Fibroblast of skin of right quadriceps (primary cell): ENCODE measurements at regions not wholly inside any gene's neighbourhood (a gene's known extent, or its start where the extent isn't known, plus 50 kb on each side); places are given as distances from the start of the nearest gene placed in this dataset.

Experiments
- DNase-seq: peaks from one replicate; pipeline ENCODE4 v3.0.0-alpha.2; 2013

DNA sequence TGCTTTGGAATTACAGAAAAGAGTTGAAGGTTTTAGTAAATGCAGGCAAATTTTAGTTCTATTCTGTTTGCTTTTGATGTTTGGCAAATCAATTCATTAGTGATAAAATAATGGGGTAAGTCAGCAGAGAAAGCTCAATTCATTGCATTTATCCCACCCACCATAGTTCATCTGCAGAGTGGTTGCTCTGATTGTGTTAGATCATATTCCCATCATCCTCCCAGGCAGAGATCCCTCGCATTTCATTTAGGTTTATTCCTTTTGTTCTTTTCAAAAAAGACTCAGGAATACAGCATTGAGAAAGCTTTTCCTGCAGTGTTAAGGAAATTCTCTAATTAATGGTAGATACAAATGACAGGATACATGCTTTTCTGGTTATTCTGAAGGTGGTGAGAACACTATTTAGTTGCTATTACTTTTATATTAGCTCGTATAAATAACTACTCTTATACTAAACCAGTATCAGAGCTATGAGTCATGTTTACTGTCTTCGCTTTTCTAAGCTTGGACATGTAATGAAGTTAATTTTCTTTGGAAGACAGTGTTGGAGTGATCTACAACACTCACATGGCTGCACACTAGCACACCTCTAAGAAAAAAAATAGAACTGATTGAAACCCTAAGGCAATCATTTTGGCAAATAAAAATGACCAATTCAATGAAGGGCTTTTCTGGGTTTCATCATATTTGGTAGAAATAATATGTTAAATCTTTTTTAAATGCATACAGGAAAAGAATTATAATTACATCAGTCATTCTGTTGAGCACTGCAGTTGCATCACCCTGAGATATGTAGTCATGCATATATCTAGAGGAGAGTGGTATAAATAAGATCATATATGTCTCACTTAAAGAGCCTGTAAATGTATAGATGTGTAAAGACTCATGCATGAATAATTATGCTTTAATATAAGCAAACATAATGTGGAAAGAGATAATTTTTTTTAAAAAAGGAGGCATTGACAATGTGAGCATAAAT is 351.6 kb downstream of the PCDH7 start:
- peak; percentile 10 for DNase-seq

DNA sequence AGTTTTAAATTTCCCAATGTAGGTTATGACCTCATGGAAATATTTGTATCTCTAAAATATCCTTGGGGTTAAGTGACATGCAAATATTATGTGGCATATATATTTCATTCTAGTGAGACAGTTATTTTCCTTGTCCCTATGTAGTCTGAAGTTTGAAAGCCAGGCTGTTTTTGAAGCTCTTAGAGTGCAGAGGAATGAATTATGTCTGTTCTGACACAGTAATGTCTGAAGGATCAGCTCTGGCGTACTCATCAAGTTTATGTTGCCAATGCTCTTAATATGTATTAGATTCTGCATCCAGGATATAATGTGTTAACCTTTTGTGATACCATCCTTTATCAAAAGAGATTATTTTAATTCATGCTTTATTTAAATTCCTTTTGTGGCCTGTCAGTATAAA is 355.8 kb downstream of the PCDH7 start:
- DNase-seq: no peak

DNA sequence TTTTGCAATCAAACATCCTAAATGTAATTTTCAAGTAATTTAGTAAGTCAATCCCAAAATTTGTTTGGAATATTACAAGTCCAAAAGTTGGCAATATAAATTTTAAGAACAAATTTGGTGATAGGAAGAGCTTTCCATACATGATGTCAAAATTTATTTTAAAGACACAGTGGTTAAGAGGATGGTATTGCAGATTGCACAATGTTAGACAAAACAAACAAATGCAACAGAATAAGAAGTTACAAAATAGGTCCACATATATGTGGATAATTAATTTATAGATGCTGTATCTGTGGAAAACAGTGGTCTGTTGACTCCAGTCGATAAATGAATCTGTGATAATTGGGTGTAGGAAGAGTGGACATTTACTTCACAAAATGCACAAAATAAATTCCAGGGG is 358.5 kb downstream of the PCDH7 start:
- DNase-seq: no peak

DNA sequence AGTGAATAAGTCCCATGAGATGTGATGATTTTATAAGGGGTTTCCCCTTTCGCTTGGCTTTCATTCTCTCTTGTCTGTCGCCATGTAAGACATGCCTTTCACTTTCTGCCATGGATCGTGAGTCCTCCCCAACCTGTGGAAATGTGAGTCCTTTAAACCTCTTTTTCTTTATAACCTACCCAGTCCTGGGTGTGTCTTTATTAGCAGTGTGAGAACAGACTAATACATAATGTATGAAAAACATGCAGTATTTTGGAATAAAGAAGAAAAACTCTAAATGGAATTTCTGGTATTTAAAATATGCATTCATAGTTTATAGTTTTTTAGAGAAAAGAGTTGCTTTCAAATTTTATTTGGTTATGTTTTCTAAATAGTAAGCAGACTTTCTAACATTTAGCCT is 360.7 kb downstream of the PCDH7 start:
- peak; percentile 26 for DNase-seq

DNA sequence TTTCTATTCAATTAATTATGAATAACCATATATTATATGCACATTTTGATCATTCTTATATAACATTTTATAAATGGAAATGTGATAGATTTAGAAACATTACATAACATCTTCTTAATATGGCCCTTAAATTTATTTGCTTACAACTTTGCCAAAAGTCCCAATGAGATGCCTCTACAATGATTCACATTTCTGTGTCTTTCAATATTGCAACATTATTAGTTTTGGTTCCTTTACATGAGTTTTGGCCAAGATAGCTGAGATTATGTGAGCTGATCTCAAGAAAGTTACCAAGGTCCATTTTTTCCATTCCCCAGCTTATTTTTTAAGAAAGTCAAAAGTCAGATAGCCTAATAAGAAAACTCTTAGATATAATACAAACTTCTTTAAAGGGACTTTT is 361.2 kb downstream of the PCDH7 start:
- peak; percentile 61 for DNase-seq

DNA sequence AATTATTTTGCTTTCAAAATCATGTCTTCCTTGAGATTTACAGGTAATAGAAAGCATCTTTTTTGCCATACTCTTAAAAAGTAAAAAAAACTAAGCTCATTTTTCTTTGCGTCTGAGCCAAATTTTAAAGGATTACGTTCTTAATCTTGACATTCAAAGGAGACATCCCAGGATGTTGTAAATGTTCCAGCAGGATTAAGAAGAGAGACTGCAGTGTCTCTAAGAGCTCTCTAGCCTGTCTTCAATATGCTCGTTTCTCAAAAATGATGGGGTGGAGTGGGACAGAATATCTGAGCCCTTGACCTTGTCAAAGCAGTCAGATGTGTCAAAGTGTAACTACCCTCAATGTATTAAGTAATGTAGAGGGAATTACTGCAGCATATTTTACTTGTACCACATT is 363.3 kb downstream of the PCDH7 start:
- DNase-seq: no peak

DNA sequence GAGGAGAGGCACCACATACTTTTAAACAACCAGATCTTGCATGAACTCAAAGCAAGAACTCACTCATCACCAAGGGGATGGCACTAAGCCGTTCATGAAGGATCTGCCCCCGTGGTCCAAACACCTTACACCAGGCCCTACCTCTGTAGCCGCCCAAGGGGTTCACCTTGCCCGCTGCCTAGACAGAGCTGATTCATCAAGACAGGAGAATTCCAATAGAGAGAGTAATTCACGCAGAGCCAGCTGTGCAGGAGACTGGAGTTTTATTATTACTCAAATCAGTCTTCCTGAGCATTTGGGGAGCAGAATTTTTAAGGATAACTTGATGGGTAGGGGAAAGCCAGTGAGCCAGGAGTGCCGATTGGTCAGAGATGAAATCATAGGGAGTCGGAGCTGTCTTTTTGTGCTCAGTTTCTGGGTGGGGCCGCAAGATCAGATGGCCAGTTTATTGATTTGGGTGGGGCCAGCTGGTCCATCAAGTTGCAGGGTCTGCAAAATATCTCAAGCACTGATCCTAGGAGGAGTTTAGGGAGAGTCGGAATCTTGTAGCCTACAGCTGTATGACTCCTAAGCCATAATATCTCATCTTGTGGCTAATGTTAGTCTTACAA is 364.7 kb downstream of the PCDH7 start:
- no peak for DNase-seq

DNA sequence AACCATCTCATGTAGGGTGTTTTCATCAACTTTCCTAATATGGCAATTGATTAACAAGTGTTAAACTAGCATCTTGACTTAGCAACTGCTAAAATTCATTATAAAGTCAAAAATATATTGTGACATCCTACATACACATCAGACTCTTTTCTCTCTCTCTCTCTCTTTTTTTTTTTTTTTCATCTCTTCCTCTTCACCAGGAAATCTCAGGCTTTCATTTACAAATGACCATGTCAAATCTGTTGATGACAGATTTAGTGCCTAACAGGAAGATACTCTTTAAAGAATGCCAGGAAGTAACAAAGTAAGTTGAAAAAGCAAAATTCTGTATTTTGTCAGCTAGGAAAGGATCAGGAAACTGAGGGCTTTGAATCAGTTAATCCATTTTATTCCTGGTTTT is 365.5 kb downstream of the PCDH7 start:
- no peak for DNase-seq

DNA sequence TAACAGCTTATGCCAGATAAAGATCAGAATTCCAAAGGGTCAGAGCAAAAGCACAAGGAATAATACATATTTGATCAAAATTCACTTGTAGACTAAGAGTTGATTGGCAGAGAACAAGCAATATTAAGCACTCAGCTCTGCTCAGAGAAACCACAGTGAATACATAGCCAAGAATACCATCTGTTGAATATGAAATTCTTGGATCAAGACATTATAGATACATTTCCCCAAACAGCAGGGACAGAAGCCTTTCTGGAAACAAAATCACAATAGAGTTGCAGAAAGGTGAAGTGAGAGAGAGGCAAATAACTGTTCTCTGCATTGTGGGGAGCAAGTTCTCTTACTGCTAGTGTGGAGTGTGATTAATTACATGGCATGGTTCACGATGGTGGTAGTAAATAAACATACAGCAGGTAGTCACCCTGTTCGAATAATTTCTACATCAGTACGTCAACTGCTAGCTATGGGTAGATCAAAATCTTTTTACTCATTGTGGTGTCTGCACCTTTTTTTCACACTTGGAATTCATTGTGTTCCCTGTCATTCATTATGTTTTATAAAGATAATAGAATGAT is 366.7 kb downstream of the PCDH7 start:
- DNase-seq: no peak

DNA sequence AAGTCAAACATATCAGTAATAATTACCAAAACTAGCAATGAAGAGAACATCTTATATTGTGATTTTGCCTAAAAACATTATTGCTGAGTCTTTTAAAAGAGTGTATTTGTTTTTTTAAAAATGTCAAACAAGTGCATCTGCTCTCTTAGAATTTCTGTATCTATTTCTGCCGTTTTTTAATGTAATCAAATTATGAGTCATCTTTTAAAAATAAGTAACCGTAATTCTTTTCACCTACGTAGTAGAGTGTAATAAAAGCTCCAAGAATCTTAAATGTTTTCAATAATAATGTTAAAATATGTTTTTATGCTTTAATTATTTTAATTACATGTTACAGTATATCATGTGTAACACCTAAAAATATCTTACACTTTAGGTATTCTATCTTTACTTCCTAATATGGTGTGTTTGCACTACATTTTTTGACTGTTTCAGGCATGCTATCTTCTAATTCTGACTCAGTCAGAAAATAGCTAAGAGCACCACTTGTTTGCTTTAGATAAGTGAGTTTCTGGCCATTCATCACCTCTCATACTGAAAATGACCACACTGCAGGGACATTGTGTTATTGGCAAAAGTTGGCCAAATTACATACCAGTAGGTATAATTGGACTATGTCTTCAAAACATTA is 368.5 kb downstream of the PCDH7 start:
- peak; percentile 21 for DNase-seq

DNA sequence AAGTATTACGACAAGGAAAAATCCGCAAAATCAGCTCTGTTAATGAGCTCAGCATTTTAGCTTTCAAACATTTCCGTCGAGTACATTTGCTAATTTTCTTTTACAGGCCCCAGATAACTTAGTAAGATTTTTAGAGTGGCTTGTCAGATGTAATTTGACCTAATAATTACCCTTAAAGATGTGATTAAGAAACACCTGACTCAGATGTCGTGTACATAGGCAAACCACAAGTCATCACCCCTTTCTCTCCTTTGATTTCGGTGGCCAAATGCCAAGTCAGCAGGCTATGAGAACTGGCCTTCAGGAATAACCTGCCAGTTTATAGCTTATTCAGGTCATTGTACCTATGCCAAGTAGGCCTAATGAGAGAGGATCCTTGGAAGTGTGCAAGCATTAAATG is 369.6 kb downstream of the PCDH7 start:
- DNase-seq: peak; percentile 11

DNA sequence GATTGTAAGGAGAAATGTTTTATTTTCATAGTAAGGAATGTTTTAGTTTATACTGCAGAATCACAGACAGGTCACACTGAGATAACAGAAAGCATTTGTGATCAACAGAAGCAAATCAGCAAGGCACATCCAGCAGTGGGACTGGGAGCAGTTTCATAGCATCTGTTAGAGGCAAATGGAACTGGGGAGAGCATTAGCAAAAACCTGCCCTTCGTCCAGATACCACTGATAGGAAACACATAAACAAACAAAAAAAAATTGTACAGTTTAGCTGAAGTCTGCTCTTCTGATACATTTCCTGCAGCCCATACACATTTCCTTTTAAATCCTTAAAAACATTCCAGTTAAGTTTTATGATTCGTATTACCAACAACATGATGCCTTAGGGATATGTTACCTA is 374.3 kb downstream of the PCDH7 start:
- no peak for DNase-seq

DNA sequence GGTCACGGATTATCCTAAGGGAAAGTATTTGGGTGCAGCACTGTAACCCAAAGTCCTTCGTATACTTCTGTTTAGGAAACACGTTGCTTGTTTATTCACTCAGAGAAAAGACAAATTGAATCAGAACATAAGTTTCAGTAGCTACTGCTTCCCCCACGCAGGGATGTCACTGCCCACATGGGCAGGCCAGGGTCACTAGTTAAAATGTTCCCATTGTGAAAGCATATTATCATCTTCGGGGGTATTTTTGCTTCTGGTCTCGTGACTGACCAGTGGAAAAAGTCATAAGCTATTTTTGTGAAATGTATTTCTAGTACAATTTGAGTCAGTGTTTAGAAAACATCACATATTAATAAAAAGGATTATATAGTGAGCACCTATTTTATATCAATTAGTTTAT is 377.8 kb downstream of the PCDH7 start:
- no peak for DNase-seq

DNA sequence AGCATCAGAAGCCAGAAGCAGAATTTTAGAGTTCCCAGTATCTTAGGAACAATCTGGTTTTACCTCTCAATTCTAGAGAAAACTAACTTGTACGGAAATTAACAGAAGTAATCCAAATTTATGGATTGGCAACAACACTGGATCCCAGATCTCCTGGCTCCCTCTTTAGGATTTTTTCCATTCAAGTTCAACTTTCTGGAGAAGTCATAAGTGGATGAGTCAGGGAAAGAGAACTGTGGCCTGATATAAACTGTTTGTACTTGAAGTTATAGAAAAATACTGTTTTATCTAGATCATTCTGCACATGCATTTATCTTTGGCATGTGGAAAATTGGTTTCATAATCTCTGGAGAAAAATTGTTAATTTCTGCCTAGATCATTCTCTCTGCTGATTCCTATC is 380.4 kb downstream of the PCDH7 start:
- no peak for DNase-seq

DNA sequence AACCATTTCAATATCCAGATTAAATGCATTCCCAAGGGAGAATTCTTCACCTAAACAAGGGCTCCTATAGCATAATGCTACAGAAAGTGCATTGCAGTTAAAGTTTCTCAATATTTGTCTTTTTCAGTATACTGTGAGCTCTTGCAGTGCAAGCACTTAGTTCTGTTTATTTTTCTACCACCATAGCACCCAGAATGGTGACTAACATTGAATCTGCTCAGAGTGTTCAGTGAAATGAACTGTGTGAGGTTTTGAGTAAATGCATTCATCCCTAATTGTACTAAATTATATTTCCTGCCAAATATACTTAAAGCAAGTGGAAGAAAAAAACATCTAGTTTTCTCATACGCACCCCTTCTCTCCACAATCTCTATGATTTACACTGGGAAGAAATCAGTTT is 383.9 kb downstream of the PCDH7 start:
- no peak for DNase-seq

DNA sequence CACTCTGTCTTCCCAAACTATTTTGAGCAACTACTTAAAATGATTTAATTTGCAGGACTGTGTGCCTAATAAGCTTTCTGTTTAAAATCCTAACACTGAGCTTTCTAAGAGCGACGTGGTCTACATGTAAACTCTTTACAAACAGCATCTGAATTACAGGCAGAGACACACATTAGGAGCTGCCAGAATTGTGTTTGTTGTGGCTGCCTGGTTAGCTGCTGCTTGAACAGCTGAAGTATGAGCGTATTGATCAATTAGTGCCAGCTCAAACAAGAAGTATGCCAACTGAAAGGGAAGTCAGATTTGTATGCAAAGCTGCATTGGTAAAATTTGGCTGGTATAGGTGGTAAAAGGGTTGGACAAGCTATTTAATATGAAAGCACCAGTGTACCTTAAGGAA is 384.4 kb downstream of the PCDH7 start:
- no peak for DNase-seq

DNA sequence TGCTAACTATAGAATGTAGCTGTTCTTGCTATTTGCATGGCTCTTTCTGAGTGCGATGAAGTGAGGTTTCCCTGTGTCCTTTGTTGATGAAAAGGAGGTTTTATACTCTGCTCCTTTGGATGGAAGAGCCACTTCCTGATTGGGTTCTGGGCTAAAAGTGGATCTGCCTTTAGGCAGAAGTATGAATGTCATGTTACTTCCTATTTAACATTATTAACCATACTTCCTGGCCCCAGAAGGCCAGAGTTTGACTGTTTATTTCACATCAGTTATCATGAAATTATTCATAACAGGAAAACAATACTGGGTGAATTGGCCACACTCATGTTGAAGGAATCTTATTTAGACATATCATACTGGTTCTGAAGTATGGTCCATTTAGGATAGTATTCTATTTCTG is 386.2 kb downstream of the PCDH7 start:
- no peak for DNase-seq

DNA sequence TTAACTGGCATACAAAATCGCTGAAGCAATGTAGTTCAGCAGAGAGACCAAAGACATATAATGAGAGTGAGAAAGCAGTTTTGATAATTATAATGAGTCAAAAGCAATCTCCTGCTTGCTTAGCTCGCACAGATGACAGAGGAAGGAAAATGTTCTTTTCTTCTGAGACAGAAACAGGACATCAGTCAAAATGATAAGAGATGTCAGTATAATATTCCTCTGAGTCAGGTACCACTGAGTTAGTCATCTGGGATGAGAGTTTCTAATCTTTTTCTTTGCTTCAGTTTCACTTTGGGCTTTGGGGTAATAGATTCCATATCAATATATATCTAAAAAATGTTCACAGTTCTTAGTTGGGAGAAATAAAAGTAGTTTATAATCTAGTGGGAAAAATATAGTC is 387.2 kb downstream of the PCDH7 start:
- no peak for DNase-seq

DNA sequence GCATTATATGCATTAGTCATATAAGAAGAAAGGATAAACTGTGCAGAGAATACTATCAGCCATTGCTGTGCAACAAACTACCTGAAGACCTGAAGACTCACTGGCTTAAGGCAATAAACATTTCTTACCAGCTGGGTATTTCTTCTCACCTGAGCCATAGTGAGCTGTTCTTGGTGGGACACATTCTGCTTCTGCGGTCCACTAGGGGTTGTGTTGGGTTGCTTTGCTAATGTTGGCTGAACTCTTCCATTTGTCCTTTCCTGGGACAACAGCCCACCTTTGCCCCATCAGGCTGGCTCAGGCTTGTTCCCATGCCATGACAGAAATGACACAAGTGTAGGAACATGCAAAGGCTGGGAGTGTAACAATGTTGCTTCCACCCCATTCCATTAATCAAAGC is 388.6 kb downstream of the PCDH7 start:
- DNase-seq: no peak

DNA sequence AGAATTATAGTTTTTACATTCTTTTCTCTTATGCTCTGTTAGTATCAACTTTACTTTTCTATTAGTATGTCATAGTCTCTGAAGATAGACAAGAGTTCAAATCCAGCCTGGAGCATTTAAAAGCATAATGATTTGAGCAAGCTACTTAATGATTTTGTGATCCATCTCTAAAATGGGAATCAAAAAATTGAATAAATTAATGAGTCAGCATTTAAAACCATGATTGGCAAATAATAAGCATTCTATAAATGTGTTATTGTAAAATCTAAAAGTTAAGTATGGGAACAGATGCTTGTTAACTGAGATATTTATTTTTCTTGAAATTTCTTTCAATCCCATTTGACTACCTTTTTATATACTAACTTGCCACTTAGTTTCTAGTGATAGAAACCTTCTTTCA is 391.6 kb downstream of the PCDH7 start:
- DNase-seq: no peak

DNA sequence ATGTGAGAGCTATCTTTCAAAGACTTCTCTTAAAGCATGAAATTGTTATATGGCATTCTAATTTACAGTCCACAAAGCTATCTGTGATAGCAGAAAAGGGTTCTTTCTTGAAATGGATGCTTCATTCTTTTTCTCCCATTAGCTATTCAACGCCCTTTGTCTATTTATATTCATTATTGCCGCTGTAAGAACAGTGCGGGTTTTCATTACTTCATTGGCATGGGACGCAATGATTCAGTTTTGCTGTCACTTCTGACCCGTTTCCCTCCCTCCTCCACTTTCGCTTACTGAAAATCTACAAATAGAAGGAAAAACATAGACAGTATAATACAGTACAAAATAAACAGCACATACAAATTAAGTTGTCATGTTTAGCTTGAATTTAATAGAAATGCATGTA is 394.6 kb downstream of the PCDH7 start:
- no peak for DNase-seq

DNA sequence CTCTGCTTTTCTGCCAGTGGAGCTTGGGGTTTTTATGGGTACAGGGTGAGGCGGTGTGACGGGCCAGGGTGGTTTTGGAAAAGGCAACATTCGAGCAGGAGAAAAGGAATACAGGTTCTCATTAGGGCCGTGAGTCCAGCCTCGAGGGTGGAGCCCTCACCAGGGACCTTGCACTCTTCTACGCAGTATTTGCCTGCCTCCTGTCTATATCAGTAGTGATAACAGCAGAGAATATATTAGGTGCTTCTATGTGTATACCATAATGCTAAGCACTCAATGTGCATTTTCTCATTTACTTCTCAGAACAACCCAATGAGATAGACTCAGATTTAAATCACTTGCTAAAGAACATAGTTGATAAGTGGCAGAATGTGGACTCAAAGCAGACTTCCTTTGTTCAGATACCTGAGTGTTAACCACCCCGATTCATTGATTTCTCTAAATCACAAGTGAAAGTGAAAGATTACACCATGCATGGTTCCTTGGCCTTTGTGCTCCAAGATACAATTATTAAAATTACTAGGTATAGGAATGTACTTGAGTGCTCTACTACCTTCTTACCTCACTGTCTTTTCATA is 403.9 kb downstream of the PCDH7 start:
- no peak for DNase-seq

DNA sequence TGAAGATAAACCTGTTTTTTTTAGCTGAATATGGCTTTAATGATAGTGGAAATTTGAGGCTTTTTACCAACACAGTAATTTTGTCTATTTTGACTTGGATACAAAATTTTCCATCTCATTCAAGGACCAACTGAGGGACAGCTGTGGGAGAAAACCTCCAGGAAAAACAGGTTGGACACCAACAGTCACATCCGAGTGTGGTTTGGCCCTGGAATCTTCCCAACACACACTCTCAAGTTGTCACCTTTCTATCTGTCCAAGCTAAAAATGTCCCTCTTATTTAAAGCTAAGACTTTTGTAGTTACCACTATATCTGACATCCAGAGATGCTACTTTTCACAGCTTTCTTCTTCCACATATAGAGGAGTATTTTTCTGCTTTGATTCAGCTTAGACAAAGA is 404.9 kb downstream of the PCDH7 start:
- no peak for DNase-seq
